SHP77 (cell line): ENCODE measurements at regions not wholly inside any gene's neighbourhood (a gene's known extent, or its start where the extent isn't known, plus 50 kb on each side); places are given as distances from the start of the nearest gene placed in this dataset.

Source experiments
- DNase-seq, 2 experiments: peaks; one replicate each; lab custom pipeline; 2025; lab: John Stamatoyannopoulos, UW

GRCh38 chr7:1286946-1287645 lies 54.4 kb downstream of the UNCX start:
- no peak for DNase-seq

- DNase-seq: no peak
These were observed 55.1 kb downstream of the UNCX start for GRCh38 chr7:1287752-1288201.

GRCh38 chr7:1288390-1288995 lies 55.8 kb downstream of the UNCX start:
- no peak for DNase-seq

- DNase-seq: no peak
These were observed 56.4 kb downstream of the UNCX start for GRCh38 chr7:1288996-1289551.

- DNase-seq: no peak
These were observed 57.0 kb downstream of the UNCX start for GRCh38 chr7:1289666-1290025.

GRCh38 chr7:1290026-1290678 lies 57.5 kb downstream of the UNCX start:
- DNase-seq: no peak

GRCh38 chr7:1290679-1291356 lies 58.1 kb downstream of the UNCX start:
- no peak for DNase-seq

- no peak for DNase-seq
These were observed 58.7 kb downstream of the UNCX start for GRCh38 chr7:1291357-1291689.

- no peak for DNase-seq
These were observed 59.4 kb downstream of the UNCX start for GRCh38 chr7:1291845-1292765.

GRCh38 chr7:1292972-1293830 lies 60.5 kb downstream of the UNCX start:
- DNase-seq: no peak

- DNase-seq: no peak
These were observed 61.3 kb downstream of the UNCX start for GRCh38 chr7:1293950-1294411.

GRCh38 chr7:1295776-1296355 lies 63.2 kb downstream of the UNCX start:
- DNase-seq: no peak

- DNase-seq: no peak
These were observed 63.8 kb downstream of the UNCX start for GRCh38 chr7:1296356-1296981.

GRCh38 chr7:1297017-1297960 lies 64.6 kb downstream of the UNCX start:
- no peak for DNase-seq

GRCh38 chr7:1298051-1298930 lies 65.6 kb downstream of the UNCX start:
- no peak for DNase-seq

GRCh38 chr7:1298931-1299885 lies 66.5 kb downstream of the UNCX start:
- DNase-seq: no peak
